ENCODE measurements at regions not wholly inside any gene's neighbourhood (a gene's known extent, or its start where the extent isn't known, plus 50 kb on each side); places are given as distances from the start of the nearest gene placed in this dataset.
"Not testable (repeated sequence)": the region's sequence is repeated elsewhere in the genome, so short reads cannot be mapped to it uniquely, and the experiment has no call there.

GRCh38 chr7:68224041-68224741, 1227.6 kb downstream of the TYW1 start:
- DNase-seq (ENCODE audit: low spot score): peak; percentile 7

GRCh38 chr7:68231011-68231410, 1234.4 kb downstream of the TYW1 start:
- DNase-seq (ENCODE audit: low spot score): not testable (repeated sequence)

- no peak for DNase-seq (ENCODE audit: low spot score)
Observed at GRCh38 chr7:68235937-68236336, 1239.3 kb downstream of the TYW1 start.

DNA sequence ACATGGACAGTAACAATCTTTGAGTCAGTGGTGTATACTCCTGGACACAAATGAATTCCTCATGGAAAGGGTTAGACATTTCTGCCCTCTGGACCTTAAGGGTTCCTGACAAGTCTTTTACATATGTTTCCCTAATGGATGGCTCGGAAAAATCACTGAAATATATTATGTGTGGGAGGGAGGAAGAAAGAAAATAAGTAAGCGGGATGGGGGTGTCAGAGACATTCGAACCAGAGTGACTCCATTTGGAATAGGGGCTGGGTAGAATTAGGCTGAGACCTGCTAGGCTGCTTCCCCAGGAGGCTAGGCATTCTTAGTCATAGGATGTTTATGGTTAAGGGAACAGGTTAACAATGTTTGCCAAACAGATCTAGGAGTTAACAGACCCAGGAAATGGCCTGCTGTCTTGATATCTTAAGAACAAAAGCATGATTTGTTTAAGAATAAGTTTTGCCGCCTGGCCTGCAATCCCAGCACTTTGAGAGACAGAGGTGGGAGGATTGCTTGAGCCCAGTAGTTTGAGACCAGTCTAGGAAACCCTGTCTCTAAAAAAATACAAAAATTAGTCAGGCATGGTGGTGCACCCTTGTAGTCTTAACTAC, 1241.7 kb downstream of the TYW1 start:
- no peak for DNase-seq (ENCODE audit: low spot score)

DNA sequence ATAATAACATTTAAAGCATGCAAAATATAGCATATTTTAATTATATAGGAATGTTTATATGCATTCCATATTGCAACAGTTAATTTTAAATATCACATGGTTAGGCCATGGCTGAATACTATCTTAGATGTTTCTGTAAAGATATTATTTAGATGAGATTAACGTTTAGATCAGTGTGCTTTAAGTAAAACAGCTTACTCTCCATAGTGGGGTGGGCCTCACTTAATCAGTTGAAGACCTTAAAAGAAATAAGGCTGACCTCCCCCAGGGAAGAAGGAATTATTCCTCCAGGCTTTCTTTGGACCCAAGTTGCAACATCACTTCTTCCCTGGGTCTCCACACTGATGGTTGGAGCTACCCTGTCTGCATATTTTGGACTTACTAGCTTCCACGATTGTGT, 1246.5 kb downstream of the TYW1 start:
- DNase-seq (ENCODE audit: low spot score): no peak

- no peak for DNase-seq (ENCODE audit: low spot score)
Observed at GRCh38 chr7:68244389-68244788, 1247.8 kb downstream of the TYW1 start.

- no peak for DNase-seq (ENCODE audit: low spot score)
Observed at GRCh38 chr7:68245688-68246087, 1249.1 kb downstream of the TYW1 start.

GRCh38 chr7:68246189-68246633, 1249.6 kb downstream of the TYW1 start:
- DNase-seq (ENCODE audit: low spot score): no peak

GRCh38 chr7:68247126-68247525, 1250.5 kb downstream of the TYW1 start:
- no peak for DNase-seq (ENCODE audit: low spot score)

DNA sequence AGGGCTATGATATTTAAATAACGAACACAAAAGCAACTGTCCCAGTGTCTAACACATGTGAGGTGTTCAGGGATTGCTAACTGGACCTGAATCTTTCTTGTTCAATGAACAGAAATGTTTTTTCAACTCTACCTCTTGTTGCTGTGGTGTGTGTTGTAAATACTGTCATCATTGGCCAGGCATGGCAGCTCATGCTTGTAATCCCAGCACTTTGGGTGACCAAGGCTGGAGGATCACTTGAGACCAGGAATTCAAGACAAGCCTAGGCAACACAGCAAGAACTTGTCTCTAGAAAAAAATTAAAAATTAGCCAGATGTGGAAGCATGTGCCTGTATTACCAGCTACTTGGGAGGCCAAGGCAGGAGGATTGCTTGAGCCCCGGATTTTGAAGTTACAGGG, 1250.9 kb downstream of the TYW1 start:
- DNase-seq (ENCODE audit: low spot score): no peak

- DNase-seq (ENCODE audit: low spot score): no peak
Observed at GRCh38 chr7:68248973-68249372, 1252.3 kb downstream of the TYW1 start.

GRCh38 chr7:68249611-68250010, 1253.0 kb downstream of the TYW1 start:
- no peak for DNase-seq (ENCODE audit: low spot score)

GRCh38 chr7:68250143-68250542, 1253.5 kb downstream of the TYW1 start:
- DNase-seq (ENCODE audit: low spot score): no peak

- DNase-seq (ENCODE audit: low spot score): not testable (repeated sequence)
Observed at GRCh38 chr7:68254815-68255214, 1258.2 kb downstream of the TYW1 start.

DNA sequence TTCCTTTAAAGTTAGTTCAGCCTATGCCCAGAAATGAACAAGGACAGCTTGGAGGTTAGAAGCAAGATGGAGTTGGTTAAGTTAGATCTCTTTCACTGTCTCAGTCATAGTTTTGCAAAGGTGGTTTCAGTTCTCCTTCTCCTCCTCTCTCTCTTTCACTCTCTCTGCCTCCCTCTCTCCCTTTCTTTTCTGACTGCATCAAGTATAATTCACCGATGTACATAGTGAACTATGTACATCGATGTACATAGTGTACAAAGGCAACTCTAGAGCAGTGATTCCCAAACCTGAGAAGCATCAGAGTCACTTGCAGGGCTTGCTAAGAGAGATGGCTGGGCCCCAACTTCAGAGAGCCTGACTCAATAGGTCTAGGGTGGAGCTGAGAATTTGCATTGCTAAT, 1259.7 kb downstream of the TYW1 start:
- DNase-seq (ENCODE audit: low spot score): no peak

- DNase-seq (ENCODE audit: low spot score): no peak
Observed at GRCh38 chr7:68258609-68259008, 1262.0 kb downstream of the TYW1 start.

GRCh38 chr7:68265258-68265657, 1268.6 kb downstream of the TYW1 start:
- no peak for DNase-seq (ENCODE audit: low spot score)

GRCh38 chr7:68266004-68266579, 1269.5 kb downstream of the TYW1 start:
- no peak for DNase-seq (ENCODE audit: low spot score)

- no peak for DNase-seq (ENCODE audit: low spot score)
Observed at GRCh38 chr7:68267486-68267885, 1270.9 kb downstream of the TYW1 start.

GRCh38 chr7:68269405-68269804, 1272.8 kb downstream of the TYW1 start:
- no peak for DNase-seq (ENCODE audit: low spot score)

DNA sequence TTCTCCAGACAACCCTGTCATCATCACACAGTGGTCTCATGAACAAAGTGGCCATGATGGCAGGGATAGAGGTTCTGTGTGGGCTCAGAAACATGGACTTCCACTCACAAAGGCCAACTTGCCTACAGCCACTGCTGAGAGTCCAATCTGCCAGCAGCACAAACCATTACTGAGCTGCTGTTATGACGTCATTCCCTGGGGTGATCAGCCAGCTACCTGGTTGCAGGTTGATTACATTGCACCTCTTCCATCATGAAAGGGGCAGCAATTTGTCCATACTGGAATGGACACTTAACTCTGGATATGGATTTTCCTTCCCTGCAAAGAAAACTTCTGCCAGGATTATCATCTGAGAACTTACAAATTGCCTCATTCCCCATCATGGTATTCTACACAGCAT, 1275.9 kb downstream of the TYW1 start:
- no peak for DNase-seq (ENCODE audit: low spot score)

- no peak for DNase-seq (ENCODE audit: low spot score)
Observed at GRCh38 chr7:68276725-68277124, 1280.1 kb downstream of the TYW1 start.

- no peak for DNase-seq (ENCODE audit: low spot score)
Observed at GRCh38 chr7:68279827-68280400, 1283.3 kb downstream of the TYW1 start.
